ENCODE measurements at regions not wholly inside any gene's neighbourhood (a gene's known extent, or its start where the extent isn't known, plus 50 kb on each side); places are given as distances from the start of the nearest gene placed in this dataset.

DNA sequence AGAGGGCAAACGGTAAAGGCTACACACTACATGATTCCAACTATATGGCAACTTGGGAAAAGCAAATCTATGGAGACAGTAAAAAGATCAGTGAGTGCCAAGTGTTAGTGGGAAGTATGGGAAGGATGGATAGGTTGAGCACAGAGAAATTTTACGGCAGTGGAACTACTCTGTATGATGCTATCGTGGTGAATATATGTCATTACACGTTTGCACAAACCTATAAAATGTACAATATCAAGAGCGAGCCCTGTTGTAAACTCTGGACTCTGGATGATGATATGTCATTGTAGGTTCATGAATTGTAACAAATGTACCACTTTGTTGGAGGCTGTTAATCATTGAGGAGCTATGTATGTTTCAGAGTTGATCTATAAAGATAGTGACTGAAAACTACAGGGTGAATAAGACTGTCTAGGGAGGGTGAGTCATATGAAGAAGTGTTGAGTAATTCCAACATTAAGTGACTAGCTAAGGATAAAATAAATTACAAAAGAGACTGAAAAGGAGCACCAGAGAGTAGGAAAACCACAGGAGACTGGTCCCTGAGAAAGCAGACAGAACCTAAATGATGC, 349.2 kb upstream of the LMO3 start:
- no peak for TF ChIP-seq EZH2 (IDR thresholded peaks at IDR 0.05; ENCODE audit: borderline replicate concordance, low read length)
- no peak for TF ChIP-seq CTCF (IDR thresholded peaks at IDR 0.05; ENCODE audit: low read length)
